Suppressor macrophage treated with lipopolysaccharide for 4 hours (primary cell): ENCODE measurements at regions not wholly inside any gene's neighbourhood (a gene's known extent, or its start where the extent isn't known, plus 50 kb on each side); places are given as distances from the start of the nearest gene placed in this dataset.
"Not testable (repeated sequence)": the region's sequence is repeated elsewhere in the genome, so short reads cannot be mapped to it uniquely, and the experiment has no call there.

Experiments used
- DNase-seq: peaks from one replicate; pipeline ENCODE4 v3.0.0-alpha.2; 2020

GRCh38 chrX:53883196-53883595 is 161.1 kb downstream of the PHF8 start:
- no peak for DNase-seq

GRCh38 chrX:53882331-53882730 is 161.9 kb downstream of the PHF8 start:
- no peak for DNase-seq

- DNase-seq = not testable (repeated sequence)
Measured at GRCh38 chrX:53880786-53881185, 163.5 kb downstream of the PHF8 start.

- no peak for DNase-seq
Measured at GRCh38 chrX:53859890-53860289, 173.4 kb upstream of the HUWE1 start.

- peak; percentile 42 for DNase-seq
Measured at GRCh38 chrX:53831662-53832635, 145.4 kb upstream of the HUWE1 start.

- DNase-seq = no peak
Measured at GRCh38 chrX:53824686-53825085, 138.2 kb upstream of the HUWE1 start.

GRCh38 chrX:53818115-53818514 is 131.6 kb upstream of the HUWE1 start:
- not testable (repeated sequence) for DNase-seq

- DNase-seq = no peak
Measured at GRCh38 chrX:53817548-53817947, 131.0 kb upstream of the HUWE1 start.

GRCh38 chrX:53813670-53814440 is 127.3 kb upstream of the HUWE1 start:
- no peak for DNase-seq

GRCh38 chrX:53798281-53798680 is 111.8 kb upstream of the HUWE1 start:
- no peak for DNase-seq

- peak; percentile 9 for DNase-seq
Measured at GRCh38 chrX:53795576-53795975, 109.1 kb upstream of the HUWE1 start.

- DNase-seq = peak; percentile 3
Measured at GRCh38 chrX:53794181-53794580, 107.7 kb upstream of the HUWE1 start.

GRCh38 chrX:53768865-53769264 is 82.3 kb upstream of the HUWE1 start:
- DNase-seq = no peak

GRCh38 chrX:53768451-53768850 is 81.9 kb upstream of the HUWE1 start:
- DNase-seq = no peak

GRCh38 chrX:53767544-53767943 is 81.0 kb upstream of the HUWE1 start:
- no peak for DNase-seq

GRCh38 chrX:53757181-53757580 is 70.7 kb upstream of the HUWE1 start:
- DNase-seq = not testable (repeated sequence)

GRCh38 chrX:53746718-53747117 is 60.2 kb upstream of the HUWE1 start:
- DNase-seq = no peak

- DNase-seq = no peak
Measured at GRCh38 chrX:53743244-53743643, 56.7 kb upstream of the HUWE1 start.

- DNase-seq = no peak
Measured at GRCh38 chrX:53738370-53738906, 51.9 kb upstream of the HUWE1 start.
